ENCODE measurements at regions not wholly inside any gene's neighbourhood (a gene's known extent, or its start where the extent isn't known, plus 50 kb on each side); places are given as distances from the start of the nearest gene placed in this dataset.
"Not testable (repeated sequence)": the region's sequence is repeated elsewhere in the genome, so short reads cannot be mapped to it uniquely, and the experiment has no call there.

DNA sequence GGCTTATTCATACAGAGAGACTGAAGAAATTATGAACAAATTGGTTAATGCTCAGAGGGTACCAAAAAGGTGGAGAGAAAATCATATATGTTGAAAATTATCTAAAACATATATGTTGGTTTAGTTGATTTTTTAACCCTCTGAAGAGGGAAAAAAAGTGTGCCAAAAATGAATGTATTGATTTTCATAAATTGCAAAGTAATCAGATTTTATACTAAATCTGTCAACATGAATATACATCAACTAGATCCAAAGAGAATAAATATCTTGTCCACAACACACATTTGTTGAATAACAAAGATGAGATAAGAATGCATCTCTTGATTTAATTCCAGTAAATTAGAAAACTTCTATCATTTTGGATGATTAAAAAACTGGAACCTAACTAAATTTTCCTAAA is 125.3 kb upstream of the TACR3 start:
- Histone ChIP-seq H3K27me3 (no peaks in the 10 kb centered on the region), H3K27ac (no peak overlapping the region), H3K9me3 (no peaks in the 10 kb centered on the region), H3K4me1 (ENCODE audit: insufficient read depth) (no peaks in the 10 kb centered on the region), H3K4me3 (no peak overlapping the region), H3K36me3 (no peaks in the 10 kb centered on the region)
- intact Hi-C loops (cut with DNase I): no loop called here
- no peak for TF ChIP-seq POLR2A (IDR thresholded peaks at IDR 0.05)
- TF ChIP-seq CTCF (IDR thresholded peaks at IDR 0.05): no peak
- TF ChIP-seq EP300 (IDR thresholded peaks at IDR 0.05): no peak
- DNase-seq: no peak

DNA sequence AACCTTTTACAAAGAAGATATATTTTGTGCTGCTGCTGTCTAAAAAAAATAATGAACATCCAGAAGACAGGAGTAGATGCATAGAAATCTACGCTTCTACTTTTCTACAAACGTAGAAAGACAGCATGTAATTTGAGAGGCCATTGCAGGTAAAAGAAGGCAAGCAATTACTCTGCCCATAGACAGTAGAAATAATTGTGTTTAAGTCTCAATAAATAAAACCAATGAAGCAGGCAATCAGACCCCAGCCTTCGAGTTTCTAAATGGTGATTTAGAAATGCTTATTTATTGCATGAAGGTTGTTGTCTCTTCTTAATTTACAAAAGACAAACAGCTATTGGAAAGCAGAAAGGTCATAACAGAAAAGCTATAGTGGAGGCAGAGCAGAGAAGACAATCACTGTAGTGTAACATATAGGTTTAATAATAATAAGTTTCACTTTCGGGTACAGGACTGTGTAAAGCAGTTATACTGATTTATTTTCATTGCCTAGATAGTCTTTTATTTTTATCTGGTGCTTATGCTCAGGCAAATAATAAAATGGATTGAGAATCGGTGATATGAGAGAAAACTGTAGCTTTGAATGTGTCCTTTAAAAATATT is 123.0 kb upstream of the TACR3 start:
- no peaks in the 10 kb centered on the region for H3K9me3 ChIP-seq
- H3K4me1 ChIP-seq (ENCODE audit: insufficient read depth): no peaks in the 10 kb centered on the region
- no peak overlapping the region for H3K4me3 ChIP-seq
- intact Hi-C loops (cut with DNase I): no loop called here
- TF ChIP-seq POLR2A (IDR thresholded peaks at IDR 0.05) (no peak), EP300 (IDR thresholded peaks at IDR 0.05) (no peak), CTCF (IDR thresholded peaks at IDR 0.05) (no peak)
- H3K27me3 ChIP-seq: no peaks in the 10 kb centered on the region
- WGBS, 3 donors: 40 to 55% (median 42%) methylated on average over 5 of the region's 5 CpGs
- H3K36me3 ChIP-seq: no peaks in the 10 kb centered on the region
- H3K27ac ChIP-seq: no peak overlapping the region
- DNase-seq: no peak

GRCh38 chr4:103842076-103842475 is 122.3 kb upstream of the TACR3 start:
- TF ChIP-seq POLR2A (IDR thresholded peaks at IDR 0.05) (no peak), EP300 (IDR thresholded peaks at IDR 0.05) (no peak), CTCF (IDR thresholded peaks at IDR 0.05) (no peak)
- intact Hi-C loops (cut with DNase I): no loop called here
- H3K27me3 ChIP-seq: no peaks in the 10 kb centered on the region
- H3K4me1 ChIP-seq (ENCODE audit: insufficient read depth): no peaks in the 10 kb centered on the region
- H3K9me3 ChIP-seq: no peaks in the 10 kb centered on the region
- H3K27ac ChIP-seq: no peak overlapping the region
- no peaks in the 10 kb centered on the region for H3K36me3 ChIP-seq
- no peak overlapping the region for H3K4me3 ChIP-seq
- DNase-seq: no peak
- 5 to 14% (median 10%) methylated on average over 1 of the region's 1 CpG for WGBS, 3 donors

DNA sequence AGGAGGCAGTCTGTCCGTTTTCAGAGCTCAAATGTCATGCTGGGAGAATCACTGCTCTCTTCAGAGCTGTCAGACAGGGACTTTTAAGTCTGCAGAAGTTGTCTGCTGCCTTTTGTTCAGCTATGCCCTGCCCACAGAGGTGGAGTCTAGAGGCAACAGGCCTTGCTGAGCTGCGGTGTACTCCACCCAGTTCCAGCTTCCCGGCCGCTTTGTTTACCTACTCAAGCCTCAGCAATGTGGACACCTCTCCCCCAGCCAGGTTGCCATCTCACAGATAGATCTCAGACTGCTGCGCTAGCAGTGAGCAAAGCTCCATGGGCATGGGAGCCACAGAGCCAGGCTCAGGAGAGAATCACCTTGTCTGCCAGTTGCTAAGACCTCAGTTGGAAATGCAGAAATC is 90.5 kb upstream of the TACR3 start:
- H3K9me3 ChIP-seq; DNase-seq; intact Hi-C loops (cut with DNase I); H3K4me3 ChIP-seq; H3K36me3 ChIP-seq; H3K4me1 ChIP-seq (ENCODE audit: insufficient read depth); H3K27me3 ChIP-seq; H3K27ac ChIP-seq: not testable (repeated sequence)
- 64 to 70% (median 70%) methylated on average over 4 to 5 of the region's 5 CpGs for WGBS, 3 donors

GRCh38 chr4:103802766-103803165 is 83.0 kb upstream of the TACR3 start:
- H3K4me3 ChIP-seq: no peak overlapping the region
- H3K36me3 ChIP-seq: no peaks in the 10 kb centered on the region
- H3K27ac ChIP-seq: no peak overlapping the region
- intact Hi-C loops (cut with DNase I): no loop called here
- 78 to 92% (median 88%) methylated on average over 1 of the region's 1 CpG for WGBS, 3 donors
- H3K9me3 ChIP-seq: no peaks in the 10 kb centered on the region
- TF ChIP-seq POLR2A (IDR thresholded peaks at IDR 0.05): no peak
- no peak for TF ChIP-seq CTCF (IDR thresholded peaks at IDR 0.05)
- no peak for TF ChIP-seq EP300 (IDR thresholded peaks at IDR 0.05)
- no peaks in the 10 kb centered on the region for H3K4me1 ChIP-seq (ENCODE audit: insufficient read depth)
- no peaks in the 10 kb centered on the region for H3K27me3 ChIP-seq
- no peak for DNase-seq

Measured in ovary (tissue), 7 donors.